NAMALWA (cell line): ENCODE measurements at regions not wholly inside any gene's neighbourhood (a gene's known extent, or its start where the extent isn't known, plus 50 kb on each side); places are given as distances from the start of the nearest gene placed in this dataset.
"Not testable (repeated sequence)": the region's sequence is repeated elsewhere in the genome, so short reads cannot be mapped to it uniquely, and the experiment has no call there.

Experiments used
- DNase-seq: peaks from one replicate; pipeline ENCODE4 v3.0.0-alpha.2; 2015; ENCODE audit warnings: low spot score

DNA sequence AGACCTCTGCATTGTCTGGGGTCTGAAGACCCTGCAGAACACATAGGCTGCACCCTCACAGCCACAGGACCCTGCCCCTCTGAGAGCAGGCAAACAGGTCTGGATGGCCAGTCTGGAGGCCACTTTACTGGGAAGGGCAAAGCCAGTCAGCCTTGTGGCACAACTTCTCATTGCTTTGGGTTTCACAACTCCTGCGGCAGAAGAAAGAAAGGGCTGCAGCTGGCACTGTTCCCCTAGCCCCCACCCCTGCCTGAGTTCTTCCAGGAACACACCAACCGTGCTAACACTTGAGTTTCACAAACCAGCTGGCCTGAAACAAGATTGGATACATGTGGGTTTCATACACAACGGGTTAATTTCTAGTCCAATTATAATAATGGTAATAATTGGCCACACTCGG is 276.5 kb upstream of the MGAT5 start:
- DNase-seq: no peak

DNA sequence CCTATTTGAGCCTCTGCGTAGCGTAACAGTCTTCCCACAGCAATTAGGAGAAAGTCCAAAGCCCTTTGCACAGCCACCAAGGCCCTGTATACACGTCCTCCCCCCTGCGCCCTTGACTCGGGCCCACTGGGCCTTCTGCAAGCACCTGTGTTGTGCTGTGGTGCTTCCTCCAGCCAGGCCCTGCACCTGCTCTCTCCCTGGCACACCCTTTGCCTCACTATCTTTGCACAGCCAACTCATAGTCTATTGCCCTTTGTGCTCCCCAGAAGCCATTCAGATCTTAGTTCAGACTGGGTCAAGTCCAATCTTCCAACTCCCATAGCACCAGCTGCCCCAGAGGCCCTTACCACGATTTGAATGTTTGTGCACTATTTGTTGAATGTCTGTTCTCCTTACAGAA is 271.6 kb upstream of the MGAT5 start:
- DNase-seq: no peak

DNA sequence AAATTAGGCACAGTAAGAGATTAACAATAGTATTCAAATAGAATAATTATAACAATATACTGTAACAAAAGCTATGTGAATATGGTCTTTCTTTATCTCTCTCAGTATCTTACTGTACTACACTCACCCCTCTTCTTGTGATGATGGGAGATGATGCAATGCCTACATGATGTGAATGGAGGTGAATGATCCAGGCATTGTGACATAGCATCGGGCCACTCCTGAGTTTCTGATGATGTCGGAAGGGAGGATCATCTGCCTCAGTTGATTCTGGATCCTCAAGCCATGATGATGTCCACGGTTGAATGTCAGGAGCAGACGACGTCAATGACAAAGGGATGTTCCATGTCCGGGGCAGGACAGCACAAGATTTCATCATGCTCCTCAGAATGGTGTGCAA is 268.3 kb upstream of the MGAT5 start:
- no peak for DNase-seq

DNA sequence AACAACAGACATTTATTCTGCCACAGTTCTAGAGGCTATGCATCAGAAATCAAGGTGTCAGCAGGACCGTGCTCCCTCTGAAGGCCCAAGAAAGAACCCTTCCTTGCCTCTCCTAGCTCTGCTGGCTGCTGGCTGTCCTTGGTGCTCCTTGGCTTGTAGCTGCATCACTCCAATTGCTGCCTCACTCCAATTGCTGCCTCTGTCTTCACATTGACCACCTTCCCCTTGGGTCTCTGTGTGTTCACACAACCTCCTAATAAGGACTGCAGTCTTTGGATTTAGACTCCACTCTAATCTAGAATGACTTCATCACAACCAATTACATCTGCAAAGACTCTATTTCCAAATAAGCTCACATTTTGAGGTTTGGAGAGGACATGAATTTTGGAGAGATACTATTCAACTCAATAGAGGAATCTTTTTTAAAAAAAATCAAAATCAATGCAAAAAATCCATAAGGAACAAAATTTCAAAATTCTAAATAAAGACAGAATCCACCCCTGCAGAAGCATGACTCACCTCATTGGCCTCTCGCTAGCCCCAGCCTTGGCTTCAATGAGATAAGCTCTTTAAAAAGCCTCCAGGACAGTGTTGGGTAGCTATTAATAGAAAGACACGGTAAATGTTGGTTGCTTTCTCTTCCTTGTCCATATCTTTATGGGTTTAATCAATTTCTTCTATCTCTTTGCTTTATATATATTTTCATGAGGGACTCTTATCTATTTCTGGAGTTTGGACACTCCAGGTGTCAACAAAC is 267.6 kb upstream of the MGAT5 start:
- no peak for DNase-seq

DNA sequence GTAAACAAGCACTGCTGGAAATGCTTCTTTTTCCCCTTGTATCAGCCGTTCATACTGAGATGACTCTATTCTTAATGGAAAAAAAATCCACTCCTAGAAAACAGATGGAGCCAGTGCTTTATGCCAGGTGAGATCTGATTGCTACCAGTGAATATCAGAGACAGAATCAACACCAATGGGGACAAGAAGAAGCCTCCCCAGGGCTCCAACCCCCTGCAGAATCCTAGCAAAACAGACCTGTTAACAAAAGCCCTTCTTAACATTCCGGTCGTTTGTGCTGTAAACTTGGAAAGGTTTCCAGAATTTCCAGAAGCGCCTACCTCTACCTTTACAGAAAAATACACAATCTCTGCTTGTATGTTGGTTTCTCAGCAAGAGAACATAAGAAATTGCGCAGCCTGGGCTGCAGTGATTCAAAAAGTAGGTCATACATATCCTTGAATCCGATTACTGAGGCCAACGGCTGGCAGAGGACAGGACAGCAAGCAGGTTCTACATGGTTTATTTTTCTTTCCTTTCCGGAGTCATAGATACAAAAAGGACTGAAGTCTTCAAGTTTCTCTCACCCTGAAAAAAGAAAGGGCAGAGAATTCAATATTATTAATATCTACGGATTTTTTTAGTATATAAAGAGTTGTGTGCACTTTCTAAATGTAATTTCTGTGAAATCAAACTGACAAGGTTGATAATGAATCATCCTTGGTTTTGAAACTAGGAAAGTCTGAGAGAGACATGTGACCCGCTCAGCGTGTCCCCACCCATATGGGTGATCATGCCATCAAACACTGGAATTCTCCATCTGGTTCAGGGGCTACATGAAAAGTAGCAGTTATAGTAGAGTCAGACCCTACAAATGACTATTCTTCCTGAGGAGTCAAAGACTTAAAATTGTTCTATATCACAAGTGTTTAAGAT is 266.7 kb upstream of the MGAT5 start:
- no peak for DNase-seq

DNA sequence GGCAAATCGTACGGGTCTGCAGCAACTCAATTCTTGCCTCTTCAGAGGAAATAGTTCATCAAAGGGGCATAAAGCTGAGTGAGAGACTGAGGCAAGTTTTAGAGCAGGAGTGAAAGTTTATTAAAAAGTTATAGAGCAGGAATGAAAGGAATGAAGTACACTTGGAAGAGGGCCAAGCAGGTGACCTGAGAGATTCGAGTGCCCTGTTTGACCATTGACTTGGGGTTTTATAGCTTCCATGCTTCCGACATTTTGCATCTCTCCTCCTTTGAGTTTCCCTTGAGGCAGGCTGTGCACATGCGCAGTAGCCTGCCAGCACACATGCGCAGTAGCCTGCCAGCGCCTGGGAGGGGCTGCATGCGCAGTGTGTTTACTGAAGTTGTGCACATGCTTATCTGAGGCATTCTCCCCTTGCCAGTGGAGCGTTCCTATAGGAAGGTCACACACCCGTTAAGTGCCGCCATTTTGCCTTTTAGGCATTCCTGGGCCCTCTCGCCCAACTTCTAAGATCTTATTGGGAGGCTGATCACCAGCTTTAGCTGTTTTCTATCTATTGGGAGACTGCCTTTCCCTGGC is 265.5 kb upstream of the MGAT5 start:
- DNase-seq: no peak

DNA sequence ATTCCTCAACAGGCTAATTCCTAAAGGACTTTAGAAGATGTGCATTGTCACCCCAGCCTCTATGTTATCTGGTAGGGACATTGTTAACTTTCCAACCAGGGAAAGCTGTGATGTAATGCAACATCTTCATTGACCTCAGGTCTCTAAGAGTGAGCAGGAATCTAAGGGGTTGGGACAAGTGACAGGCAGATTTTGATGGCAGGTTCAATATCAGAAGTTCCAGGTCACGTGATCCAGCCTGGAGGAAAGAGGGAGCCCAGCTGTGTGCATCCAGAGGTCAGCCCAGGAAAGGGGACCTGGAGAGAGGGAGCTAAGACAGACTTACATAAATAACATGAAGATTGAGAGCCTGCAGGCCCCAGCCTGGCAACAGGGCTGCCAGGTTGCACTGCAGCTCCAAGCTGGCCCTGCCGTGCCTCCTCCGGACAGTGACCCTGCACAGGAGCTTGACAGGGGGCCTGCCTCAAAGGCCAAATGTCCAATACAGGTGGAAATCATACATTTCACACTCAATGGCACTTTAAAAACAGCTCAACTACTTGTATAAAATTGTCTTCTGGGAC is 262.2 kb upstream of the MGAT5 start:
- no peak for DNase-seq

DNA sequence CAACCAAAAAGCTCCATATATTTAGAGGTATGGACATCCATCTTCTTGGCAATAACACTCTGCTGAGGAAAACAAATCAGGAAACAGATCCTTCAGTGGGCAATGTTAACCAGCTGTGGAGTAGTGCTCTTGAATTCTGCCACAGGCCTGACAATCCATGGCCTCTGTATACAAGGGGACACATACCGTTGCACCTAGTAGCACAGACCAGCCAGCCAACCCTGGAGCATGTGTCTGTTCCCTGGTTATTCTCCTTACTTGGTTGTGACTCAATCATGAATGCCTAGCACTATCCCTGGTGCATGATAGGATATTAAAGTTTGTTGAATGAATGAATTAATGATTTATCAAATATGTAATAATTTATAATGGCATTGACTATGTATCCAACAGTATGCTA is 261.4 kb upstream of the MGAT5 start:
- DNase-seq: no peak

DNA sequence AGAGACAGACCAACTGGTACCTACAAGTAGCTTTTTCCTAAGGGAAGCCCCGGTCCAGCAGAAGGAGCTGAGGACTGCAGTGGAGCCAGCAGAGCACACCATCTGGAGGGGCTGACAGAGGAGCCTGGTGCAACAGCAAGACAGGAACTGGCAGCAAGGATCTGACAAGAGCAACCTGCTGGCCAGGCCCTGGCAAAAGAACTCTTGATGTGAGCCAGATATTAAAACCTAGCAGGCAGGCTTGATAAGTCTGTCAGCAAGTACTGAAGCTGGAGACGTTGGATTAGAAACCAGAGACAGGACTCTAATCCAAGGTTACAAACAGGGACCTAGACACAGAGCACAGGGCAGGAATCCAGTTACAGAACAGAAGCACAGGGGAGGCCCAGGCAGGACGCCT is 260.7 kb upstream of the MGAT5 start:
- DNase-seq: no peak

DNA sequence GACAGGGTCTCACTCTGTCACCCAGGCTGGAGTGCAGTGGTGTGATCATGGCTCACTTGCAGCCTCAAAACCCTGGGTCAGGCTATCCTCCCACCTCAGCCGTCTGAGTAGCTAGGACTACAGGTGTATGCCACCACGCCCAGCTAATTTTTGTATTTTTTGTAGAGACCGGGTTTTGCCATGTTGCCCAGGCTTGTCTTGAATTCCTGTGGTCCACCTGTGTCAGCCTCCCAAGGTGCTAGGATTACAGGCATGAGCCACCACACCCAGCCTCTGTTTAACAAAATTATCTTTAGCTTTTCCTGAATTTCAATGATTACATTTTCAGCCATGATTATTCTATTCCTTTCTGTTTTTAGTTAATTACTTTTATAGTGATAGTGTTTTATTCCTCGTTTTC is 255.1 kb upstream of the MGAT5 start:
- DNase-seq: not testable (repeated sequence)

DNA sequence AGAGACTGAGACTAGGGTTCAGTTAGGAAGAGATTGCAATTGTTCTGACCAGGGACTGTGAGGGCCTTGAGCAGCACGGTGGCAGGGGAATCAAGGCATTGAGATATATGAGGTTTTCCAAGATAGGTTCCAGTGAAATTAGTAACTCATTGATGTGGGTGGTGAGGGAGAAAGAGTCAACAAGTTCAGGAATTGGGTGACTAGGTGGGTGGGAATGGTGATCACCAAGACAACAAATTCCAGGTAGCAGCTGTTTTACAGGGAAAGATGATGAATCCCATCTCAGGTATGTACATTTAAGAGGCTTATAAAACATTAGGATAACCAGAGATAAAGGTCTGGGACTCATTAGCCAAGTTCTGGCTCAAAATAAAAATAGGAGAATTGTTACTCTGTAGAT is 251.5 kb upstream of the MGAT5 start:
- no peak for DNase-seq

DNA sequence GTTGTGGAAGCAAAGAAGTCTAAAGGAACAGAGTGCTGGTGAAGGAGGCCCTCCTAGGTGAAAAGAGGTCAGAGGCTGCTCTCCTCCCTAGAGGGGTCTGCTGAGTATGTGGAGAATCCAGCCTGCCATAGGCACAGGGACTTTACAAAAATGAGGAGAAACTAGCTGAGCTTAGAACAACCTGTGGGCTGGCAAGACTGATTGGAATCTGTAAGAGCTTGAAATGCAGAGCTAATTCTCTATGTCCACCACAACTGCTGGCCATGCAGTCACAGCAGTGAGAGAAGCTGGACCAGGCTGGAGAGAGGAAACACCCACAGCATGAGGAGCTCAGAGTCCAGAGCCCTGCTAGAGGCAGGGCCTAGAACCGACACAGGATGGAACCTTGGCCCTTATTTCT is 251.0 kb upstream of the MGAT5 start:
- DNase-seq: no peak

DNA sequence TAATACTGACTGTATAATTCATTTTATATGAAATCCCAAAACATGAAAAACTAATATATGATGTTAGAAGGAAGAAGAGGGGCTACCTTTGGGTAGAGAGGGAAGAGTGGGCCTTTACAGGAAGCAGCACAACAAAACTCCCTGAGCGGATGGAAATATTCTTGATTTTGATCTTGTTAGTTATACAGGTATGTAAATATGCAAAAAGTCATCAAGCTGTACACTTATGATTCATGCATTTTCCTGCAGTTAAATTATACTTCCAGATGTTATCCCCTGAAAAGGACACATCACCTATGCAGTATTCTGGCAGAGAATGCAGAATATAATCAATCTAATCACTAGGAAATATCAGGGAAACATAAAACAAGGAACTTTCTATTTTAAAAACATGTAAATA is 249.4 kb upstream of the MGAT5 start:
- no peak for DNase-seq

DNA sequence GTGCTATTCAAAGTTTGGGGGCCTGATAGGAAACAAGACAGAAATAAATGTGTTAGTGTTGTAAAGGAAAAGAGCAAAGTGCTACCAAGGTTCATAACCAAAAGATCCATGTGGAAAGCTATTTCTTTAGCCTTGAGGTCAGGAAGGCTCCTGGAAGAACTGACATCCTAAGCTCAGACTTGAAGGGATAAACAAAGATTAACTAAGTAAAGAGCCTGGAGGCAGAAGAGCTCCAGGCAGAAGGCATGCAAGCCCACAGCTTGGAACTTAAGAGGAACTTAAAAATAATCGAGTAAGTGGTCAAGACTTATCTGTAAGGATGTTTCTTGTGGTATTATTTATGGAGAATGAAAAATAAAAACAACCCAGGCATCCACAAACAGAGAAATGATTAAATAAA is 245.0 kb upstream of the MGAT5 start:
- no peak for DNase-seq

DNA sequence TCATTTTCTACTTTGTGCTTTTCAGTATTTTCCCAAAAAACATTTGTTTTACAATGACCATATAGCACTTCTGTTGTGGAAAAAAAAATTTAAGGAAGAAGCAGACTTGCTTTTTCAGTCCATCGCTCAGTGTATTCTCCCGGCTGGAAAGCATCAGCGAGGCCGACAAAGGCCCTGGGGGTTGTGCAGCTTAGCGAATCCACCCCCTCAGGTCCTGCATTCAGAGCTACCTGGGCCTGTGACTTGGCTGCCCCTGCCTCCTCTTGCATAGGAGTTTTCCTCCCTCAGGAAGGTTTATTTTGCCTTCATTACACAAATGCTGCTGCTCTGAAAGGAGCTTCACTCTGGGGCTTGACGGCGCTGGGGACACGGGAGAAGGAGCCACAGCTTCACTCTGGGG is 244.4 kb upstream of the MGAT5 start:
- DNase-seq: no peak

DNA sequence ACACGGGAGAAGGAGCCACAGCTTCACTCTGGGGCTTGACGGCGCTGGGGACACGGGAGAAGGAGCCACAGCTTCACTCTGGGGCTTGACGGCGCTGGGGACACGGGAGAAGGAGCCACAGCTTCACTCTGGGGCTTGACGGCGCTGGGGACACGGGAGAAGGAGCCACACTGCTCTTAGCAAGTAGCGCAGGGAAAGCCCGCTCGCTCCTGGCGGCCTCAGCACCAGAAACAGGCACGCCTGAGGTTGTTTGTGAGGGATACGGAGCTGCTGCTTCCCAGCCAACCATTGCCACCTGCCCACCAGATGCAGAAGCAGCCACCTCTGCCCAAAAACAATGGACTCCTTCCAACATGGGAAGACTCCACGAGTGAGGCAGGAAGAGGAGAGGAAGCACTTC is 244.0 kb upstream of the MGAT5 start:
- not testable (repeated sequence) for DNase-seq

DNA sequence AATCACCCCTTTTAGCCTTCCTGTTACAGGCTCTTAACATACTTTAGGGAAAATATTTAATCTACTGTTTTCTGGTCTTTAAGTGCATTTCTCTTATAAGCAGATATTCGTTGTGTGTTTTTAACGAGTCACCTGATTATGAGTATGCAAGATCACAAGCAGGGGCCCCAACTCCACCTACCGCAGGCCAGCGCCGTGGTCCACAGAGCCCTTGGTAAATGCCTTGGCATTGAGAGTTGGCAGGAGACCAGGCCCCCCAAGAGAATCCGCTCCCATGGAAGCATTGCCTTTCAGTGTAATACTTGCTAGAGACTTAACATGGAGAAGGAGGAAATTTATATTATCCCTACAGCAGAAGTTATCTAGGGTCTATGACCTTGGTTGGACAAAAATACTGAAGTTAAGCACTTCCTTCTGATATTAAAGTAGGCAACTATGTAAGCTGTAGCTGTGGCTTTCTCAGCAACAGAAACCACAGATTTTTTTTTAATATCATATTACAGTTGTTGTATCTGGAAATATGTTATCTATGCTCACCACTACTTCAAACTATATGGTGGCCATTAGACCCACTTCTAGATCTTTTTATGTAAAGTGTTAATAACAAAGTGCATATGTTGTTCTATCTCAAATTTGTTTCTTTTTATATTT is 241.8 kb upstream of the MGAT5 start:
- no peak for DNase-seq

DNA sequence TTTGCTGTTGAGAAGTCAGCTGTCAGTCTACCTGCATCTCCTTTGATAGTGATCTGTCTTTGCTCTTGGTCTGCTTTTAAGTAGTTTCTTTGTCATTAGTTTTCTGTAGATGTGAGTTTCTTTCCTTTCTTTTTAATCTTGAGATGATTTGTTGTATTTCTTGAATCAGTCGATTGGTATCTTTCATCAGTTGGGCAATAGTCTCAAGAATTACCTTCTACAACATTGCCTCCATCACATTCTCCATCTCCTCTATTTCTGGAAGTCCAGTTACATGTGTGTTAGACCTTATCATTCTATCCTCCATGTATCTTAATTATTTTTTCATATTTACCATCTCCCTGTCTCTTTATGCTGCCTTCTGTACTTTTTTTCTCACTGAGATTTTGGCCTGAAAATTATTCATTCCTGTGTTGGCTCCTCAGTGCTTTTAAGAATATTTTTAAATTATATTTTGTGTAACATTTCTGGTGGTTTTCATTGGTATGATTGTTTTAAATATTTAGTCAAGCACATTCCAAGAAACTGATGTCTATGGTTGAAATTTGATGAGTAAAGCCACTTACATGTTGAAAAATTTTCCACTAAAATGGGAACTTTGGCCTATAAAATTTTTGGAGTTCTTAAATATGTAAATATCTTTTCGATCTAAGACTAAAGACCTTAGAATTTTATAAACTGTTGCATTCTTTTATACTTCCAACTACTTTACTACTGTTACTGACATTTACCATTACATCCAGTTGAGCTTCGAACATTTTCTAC is 239.5 kb upstream of the MGAT5 start:
- DNase-seq: no peak

DNA sequence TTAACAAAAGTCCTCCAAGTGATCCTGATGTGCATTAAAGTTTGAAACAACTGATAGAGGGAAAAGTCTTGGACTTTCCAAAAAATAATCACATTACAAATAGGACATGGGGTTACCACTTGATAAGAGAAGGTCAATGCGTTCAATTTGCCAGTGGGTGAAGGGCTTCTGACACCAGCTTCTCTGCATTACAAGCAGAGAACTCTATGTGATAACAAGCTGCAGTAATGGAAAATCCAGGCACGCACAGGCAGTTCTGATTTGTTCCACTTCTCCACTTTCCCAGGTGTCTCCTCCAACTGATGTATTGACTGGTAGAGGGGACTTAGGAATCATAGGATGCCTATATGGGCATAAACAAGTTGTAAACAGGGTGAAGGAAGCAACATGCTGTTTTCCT is 234.0 kb upstream of the MGAT5 start:
- no peak for DNase-seq

DNA sequence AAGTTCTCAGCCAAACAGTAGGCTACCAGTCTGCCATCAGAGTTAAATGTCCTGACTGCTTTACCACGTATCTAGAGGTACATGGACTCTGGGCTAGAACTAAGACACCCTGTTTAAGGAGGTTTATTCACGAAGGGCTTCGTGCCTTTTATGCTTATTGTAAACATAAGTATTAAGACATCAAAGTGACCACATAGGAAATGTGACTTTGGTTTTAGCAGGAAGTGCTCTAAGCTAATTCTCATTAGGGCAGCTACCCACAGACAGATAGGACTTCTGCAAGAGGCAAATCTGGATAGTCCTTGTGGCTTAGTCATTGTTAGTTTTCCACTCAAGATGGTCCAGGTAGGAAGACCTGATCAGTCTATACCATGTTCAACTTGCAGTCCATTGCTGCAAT is 233.3 kb upstream of the MGAT5 start:
- DNase-seq: no peak

DNA sequence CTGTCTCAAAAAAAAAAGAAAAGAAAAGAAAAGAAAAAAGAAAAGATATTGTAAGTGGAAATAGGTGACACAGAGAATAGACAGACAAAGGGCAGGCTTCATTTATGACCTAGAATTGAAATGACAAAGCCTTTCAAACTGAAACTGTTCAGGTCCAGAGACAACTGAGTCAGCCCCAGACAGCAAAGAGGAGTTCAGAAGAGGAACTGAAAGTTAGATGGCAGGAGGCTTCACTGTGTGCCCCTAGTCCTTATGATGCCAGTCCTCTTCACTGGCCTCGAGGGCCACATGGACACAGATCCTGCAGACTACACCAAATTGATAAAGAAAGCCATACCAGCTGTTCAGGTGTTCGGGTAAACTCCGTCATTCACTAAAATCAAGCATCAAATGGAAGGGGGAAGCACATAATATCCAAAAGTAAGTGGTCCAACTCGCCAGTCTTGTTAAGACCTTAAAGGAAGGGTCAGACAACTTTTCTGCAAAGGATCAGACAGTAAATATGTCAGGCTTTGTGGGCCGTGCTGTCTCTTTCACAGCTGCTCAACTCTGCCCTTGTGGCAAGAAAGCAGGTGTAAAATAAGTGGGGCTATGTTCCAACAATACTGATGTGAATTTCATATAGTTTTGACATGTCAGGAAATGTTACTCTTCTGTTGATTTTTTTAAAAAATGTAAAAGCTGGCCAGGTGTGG is 231.9 kb upstream of the MGAT5 start:
- DNase-seq: peak; percentile 8
